ENCODE measurements at regions not wholly inside any gene's neighbourhood (a gene's known extent, or its start where the extent isn't known, plus 50 kb on each side); places are given as distances from the start of the nearest gene placed in this dataset.

DNA sequence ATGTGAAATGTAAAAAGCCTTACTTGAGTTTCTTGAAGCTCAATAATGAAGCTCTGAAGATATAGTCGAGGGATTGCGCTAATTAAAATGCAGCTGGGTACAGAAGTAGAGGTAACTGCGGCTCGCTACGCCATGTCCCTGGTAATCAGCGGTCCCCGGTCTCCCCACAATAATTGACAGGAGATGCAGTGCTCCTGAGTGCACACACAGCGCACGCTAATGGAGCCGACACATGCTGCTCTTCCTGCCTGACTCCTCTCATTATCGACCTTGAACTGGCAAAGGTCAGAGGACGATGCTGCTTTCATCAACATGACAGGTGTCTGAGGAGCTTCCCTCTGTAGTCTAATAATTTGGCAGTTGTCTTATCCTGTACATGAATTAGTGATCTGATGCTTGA, 365.9 kb downstream of the RNF144B start:
- TF ChIP-seq POLR2A (IDR thresholded peaks at IDR 0.05), result no peak
- TF ChIP-seq, protein P1, sequence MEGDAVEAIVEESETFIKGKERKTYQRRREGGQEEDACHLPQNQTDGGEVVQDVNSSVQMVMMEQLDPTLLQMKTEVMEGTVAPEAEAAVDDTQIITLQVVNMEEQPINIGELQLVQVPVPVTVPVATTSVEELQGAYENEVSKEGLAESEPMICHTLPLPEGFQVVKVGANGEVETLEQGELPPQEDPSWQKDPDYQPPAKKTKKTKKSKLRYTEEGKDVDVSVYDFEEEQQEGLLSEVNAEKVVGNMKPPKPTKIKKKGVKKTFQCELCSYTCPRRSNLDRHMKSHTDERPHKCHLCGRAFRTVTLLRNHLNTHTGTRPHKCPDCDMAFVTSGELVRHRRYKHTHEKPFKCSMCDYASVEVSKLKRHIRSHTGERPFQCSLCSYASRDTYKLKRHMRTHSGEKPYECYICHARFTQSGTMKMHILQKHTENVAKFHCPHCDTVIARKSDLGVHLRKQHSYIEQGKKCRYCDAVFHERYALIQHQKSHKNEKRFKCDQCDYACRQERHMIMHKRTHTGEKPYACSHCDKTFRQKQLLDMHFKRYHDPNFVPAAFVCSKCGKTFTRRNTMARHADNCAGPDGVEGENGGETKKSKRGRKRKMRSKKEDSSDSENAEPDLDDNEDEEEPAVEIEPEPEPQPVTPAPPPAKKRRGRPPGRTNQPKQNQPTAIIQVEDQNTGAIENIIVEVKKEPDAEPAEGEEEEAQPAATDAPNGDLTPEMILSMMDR (IDR thresholded peaks at IDR 0.05), result no peak
- TF ChIP-seq POLR2AphosphoS5 (IDR thresholded peaks at IDR 0.05), result no peak

All from upper lobe of left lung (tissue), 4 donors.